GM19351 (cell line): ENCODE measurements at regions not wholly inside any gene's neighbourhood (a gene's known extent, or its start where the extent isn't known, plus 50 kb on each side); places are given as distances from the start of the nearest gene placed in this dataset.

Source experiments
- ATAC-seq: cut with Tn5 transposase; IDR thresholded peaks from one replicate; pipeline ENCODE4 v1.9.1; 2021; ENCODE audit warnings: mild to moderate bottlenecking, moderate library complexity; ENCODE audit not compliant: unreplicated experiment

- no peak for ATAC-seq
Observed at GRCh38 chr2:72004976-72005375, 142.7 kb downstream of the CYP26B1 start.

DNA sequence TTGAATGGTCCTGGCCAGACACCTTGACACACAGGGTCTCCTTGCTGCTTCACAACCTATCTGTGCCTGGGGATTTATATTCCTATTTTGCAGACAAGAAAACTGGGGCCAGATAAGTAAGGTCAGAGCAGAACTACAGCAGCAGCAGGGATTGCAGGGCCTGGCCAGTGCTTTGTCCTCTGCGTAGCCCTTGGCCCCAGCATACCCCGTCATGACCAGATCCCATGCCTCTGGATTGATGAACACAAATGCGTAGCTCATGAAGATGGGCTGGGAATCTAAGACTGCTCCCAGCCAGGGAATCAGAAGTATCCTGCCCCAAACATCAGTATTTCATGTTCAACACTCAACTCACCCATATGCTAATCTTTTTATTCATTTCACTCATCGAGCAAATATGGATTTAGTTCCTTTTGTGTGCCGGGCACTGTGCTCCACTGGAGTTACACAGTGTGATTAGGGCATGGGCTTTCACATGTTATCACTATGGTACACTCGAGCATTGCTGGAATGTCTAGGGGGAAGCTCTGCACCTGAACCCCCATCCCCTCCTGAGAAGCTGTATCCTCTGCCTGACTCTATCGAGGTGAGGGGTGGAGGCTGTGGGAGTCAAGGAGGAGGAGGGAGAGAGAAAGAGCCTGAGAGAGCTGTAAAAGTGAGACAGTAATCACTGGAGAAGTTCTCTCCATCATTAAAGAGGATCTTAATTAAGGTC lies 143.3 kb downstream of the CYP26B1 start:
- no peak for ATAC-seq

GRCh38 chr2:72003796-72004195 lies 143.9 kb downstream of the CYP26B1 start:
- ATAC-seq: no peak

GRCh38 chr2:72003124-72003523 lies 144.5 kb downstream of the CYP26B1 start:
- no peak for ATAC-seq

GRCh38 chr2:72001937-72002690 lies 145.5 kb downstream of the CYP26B1 start:
- no peak for ATAC-seq

DNA sequence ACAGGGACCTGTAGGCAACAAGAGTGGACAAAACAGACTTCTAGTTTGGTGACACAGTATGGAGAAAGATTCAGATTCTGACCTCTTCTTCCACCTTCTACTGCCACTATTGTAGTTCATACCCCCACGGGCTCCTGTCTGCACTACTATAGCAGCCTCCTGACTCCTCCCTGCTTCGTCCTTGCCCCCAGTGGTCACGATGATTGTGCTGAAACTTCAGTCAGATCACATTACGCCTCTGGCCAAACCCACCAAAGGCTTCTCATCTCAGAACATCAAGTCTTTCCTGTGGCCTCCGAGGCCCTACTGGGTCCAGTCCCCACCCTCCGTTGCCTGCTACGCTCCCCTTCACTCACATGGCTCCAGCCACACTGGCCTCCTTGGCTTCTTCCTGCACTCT lies 147.6 kb downstream of the CYP26B1 start:
- no peak for ATAC-seq

DNA sequence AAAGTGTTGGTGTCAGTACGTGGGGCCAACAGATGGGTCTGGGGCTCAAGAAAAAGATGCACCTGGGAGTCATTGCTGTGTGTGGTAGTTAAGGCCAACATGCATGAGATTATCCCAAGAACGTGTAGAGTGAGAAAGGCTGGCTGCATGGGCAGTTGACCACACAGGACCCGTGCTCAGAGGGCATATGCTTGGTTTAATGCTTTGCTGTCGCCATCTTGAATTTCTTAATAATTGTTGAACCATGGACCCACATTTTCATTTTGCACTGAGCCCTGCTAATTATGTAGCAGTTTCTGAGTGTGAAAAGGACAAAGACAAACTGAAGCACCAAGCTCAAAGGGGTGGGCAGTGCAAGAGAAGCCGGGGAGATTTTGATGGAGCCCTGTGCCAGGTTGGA lies 148.1 kb downstream of the CYP26B1 start:
- no peak for ATAC-seq

GRCh38 chr2:71997843-71998242 lies 149.8 kb downstream of the CYP26B1 start:
- ATAC-seq: no peak

DNA sequence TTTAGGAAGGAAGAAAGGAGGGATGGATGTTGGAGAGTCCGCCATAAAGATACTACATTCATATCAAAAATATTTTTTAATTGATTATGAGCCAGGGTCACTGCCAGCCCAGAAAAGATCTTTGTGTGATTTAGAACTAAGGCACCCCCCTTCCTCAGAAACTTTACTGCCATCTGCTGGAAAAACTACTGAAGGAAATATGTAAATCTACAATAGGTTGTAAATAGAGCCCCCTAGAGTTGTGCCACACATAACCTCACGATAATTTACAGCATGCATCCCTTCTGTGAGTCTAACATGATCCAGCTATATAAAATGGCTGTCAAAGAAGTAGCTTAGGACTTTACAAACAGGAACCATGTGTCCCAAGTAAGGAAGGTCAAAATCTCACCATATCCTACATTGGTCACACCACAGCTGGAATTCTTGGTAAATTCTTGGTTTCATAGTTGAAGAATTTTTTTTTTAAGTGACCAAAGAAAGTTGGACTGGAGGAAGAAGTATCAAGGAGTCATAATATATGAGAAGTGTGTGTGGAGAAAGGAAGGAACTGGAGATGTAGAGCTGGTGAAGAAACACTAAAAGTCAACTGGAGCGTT lies 152.5 kb downstream of the CYP26B1 start:
- no peak for ATAC-seq

- ATAC-seq: no peak
Observed at GRCh38 chr2:71992036-71992435, 155.6 kb downstream of the CYP26B1 start.

- ATAC-seq: no peak
Observed at GRCh38 chr2:71991397-71991796, 156.3 kb downstream of the CYP26B1 start.

- no peak for ATAC-seq
Observed at GRCh38 chr2:71990826-71991225, 156.8 kb downstream of the CYP26B1 start.

DNA sequence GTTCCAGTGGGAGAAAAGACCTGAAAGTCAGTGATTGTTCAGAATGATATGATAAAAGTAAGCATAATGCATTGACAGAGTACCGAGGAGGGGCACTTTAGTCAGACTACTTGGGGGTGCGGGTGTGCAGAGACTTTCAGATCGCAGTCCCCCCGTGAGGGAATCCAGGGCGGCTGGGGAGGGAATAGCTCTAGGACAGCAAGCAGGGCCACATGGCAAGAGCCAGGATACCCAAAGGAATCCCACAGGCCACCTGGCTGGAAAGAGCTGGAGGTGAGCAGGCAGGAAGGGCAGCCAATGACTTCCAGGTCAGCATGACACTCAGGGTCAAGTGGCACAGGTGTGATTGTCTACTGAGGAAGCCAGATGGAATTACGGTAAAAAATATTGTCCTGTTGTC lies 157.5 kb downstream of the CYP26B1 start:
- no peak for ATAC-seq

GRCh38 chr2:71989671-71990070 lies 158.0 kb downstream of the CYP26B1 start:
- ATAC-seq: no peak

DNA sequence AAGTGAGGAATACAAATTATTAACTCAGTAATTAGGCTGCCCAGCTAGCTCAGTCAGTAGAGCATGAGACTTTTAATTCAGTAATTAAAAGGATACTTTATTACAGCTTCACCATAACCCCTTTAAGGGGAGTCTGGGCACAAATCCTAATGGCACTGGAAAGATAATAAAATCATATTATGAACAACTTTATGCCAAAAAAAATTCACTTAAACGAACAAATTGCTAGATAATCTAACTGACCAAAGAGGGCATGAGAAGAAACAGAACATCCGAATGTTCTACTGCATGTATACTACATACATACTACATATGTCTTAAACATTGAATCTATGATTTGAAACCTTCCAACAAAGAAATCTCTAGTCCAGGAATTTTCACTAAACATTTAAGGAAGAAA lies 159.5 kb downstream of the CYP26B1 start:
- no peak for ATAC-seq

GRCh38 chr2:71976685-71977084 lies 171.0 kb downstream of the CYP26B1 start:
- no peak for ATAC-seq

DNA sequence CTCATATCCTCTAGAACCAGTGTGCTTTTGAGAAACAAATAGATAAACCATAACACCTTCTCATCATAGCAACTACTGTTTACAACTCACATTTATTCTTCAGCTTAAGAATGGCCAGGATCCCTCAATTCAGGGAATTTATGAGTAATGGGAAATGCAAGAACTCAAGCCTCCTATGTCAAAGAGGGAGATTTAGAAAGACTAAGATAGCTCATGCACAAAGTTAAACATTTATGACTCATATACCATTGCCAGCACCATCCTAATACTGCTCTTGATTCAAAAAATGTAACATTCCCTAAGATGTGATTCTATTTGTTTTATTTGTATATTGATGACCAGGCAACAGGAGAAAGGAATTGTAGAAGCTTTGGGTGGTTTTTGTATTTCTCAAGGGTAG lies 172.8 kb downstream of the CYP26B1 start:
- ATAC-seq: no peak

- no peak for ATAC-seq
Observed at GRCh38 chr2:71971493-71971892, 176.2 kb downstream of the CYP26B1 start.

DNA sequence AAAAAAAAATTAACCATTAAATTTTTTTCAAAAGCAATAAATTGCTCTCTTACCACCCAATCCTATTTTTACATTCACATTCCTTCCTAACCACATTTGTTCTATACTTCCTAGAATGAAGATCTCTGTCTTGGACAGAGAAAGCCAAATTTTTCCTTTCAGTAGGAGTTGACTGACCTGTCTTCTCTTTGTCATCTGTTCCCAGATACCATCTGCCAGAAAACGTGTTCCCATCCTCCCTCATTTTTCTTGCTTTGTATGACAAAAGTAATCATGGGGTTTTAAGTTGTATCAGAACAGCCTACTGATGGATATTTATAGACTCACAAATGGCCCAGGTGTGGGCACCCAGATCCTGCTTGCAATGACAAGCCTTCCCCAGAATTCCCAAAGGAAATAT lies 182.1 kb downstream of the CYP26B1 start:
- ATAC-seq: no peak

- ATAC-seq: no peak
Observed at GRCh38 chr2:71962911-71963694, 184.6 kb downstream of the CYP26B1 start.

DNA sequence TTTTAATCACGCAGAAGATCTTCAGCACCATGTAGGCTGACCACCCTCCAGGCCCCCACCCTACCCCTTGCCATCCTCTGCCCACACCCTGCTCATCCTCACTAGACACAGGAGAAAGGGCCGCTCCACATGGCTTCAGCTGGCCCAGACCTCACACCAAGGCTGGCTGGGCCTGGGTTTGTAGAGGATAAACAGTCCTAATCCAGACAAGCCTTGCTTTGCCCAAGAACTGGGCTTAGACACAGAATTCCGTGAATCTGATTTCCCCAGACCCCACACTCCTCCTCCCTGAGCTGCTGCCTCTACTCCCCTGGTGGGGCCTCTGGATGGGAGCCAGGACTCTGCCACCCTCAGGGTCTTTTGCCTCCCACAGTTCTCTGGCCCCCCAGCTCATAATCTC lies 185.3 kb downstream of the CYP26B1 start:
- no peak for ATAC-seq
